A673 (cell line): ENCODE measurements at regions not wholly inside any gene's neighbourhood (a gene's known extent, or its start where the extent isn't known, plus 50 kb on each side); places are given as distances from the start of the nearest gene placed in this dataset.

ENCODE experiments used
- CTCF ChIP-seq: fragments of 300-800, 200-600 bp; sonication (generic); conservative IDR thresholded peaks from 2 replicates; pipeline ENCODE4 v1.5.1; 2017; ENCODE audit warnings: low read depth, mild to moderate bottlenecking, antibody characterized with exemption, low read length, moderate library complexity, mixed read lengths
- EZH2 ChIP-seq: fragments of 200-600 bp; sonication (generic); IDR thresholded peaks from 2 replicates; pipeline ENCODE4 v1.6.1; 2017; ENCODE audit warnings: borderline replicate concordance, low read depth, mild to moderate bottlenecking, mixed read lengths, antibody characterized with exemption, low read length; ENCODE audit not compliant: poor library complexity, severe bottlenecking

GRCh38 chrX:5726224-5726623, 502.4 kb downstream of the NLGN4X start:
- TF ChIP-seq CTCF (no peak), EZH2 (no peak)
